ENCODE measurements at regions not wholly inside any gene's neighbourhood (a gene's known extent, or its start where the extent isn't known, plus 50 kb on each side); places are given as distances from the start of the nearest gene placed in this dataset.

- DNase-seq (no peak), ATAC-seq (ENCODE audit: insufficient read depth, low FRiP score) (no peak)
- H3K27ac ChIP-seq (ENCODE audit: low read depth in 1 of 2, low read length in 1 of 2) = no peak overlapping the region
- H3K9me3 ChIP-seq (ENCODE audit: control insufficient read depth in 4 of 4, insufficient read depth in 3 of 4, low read length in 3 of 4) = peaks cover 0 to 6% (median 0%) of the 10 kb centered on the region in 4 donors
- H3K4me3 ChIP-seq = no peak overlapping the region
- TF ChIP-seq CTCF (IDR thresholded peaks at IDR 0.05; ENCODE audit: control extremely low read depth, extremely low read depth) = no peak
- no peaks in the 10 kb centered on the region for H3K4me1 ChIP-seq (ENCODE audit: control insufficient read depth in 5 of 5, insufficient read depth in 5 of 5, low read length in 5 of 5)
- H3K27me3 ChIP-seq (ENCODE audit: control insufficient read depth in 3 of 3, insufficient read depth in 3 of 3, low read length in 2 of 3) = no peaks in the 10 kb centered on the region
- no peak overlapping the region for H3K9ac ChIP-seq (ENCODE audit: insufficient read depth in 1 of 2, low read length in 2 of 2)
- WGBS, 2 donors = 78 to 86% methylated on average over 3 of the region's 3 CpGs
- no peaks in the 10 kb centered on the region for H3K36me3 ChIP-seq (ENCODE audit: control insufficient read depth in 4 of 4, insufficient read depth in 4 of 4, low read length in 4 of 4)
These were observed 170.8 kb upstream of the RASGEF1B start for GRCh38 chr4:81642543-81642942.

GRCh38 chr4:81639248-81639647 is 167.5 kb upstream of the RASGEF1B start:
- WGBS, 2 donors = 93 to 95% methylated on average over 1 of the region's 1 CpG
- no peak for TF ChIP-seq CTCF (IDR thresholded peaks at IDR 0.05; ENCODE audit: control extremely low read depth, extremely low read depth)
- ATAC-seq (ENCODE audit: insufficient read depth, low FRiP score) (no peak), DNase-seq (no peak)
- Histone ChIP-seq H3K4me3 (no peak overlapping the region), H3K36me3 (ENCODE audit: control insufficient read depth in 4 of 4, insufficient read depth in 4 of 4, low read length in 4 of 4) (no peaks in the 10 kb centered on the region), H3K4me1 (ENCODE audit: control insufficient read depth in 5 of 5, insufficient read depth in 5 of 5, low read length in 5 of 5) (no peaks in the 10 kb centered on the region), H3K27ac (ENCODE audit: low read depth in 1 of 2, low read length in 1 of 2) (no peak overlapping the region), H3K9me3 (ENCODE audit: control insufficient read depth in 4 of 4, insufficient read depth in 3 of 4, low read length in 3 of 4) (peaks cover 0 to under 1% (median 0%) of the 10 kb centered on the region in 4 donors), H3K9ac (ENCODE audit: insufficient read depth in 1 of 2, low read length in 2 of 2) (no peak overlapping the region), H3K27me3 (ENCODE audit: control insufficient read depth in 3 of 3, insufficient read depth in 3 of 3, low read length in 2 of 3) (no peaks in the 10 kb centered on the region)

- ATAC-seq (ENCODE audit: insufficient read depth, low FRiP score) (no peak), DNase-seq (no peak)
- Histone ChIP-seq H3K9ac (ENCODE audit: insufficient read depth in 1 of 2, low read length in 2 of 2) (no peak overlapping the region), H3K27ac (ENCODE audit: low read depth in 1 of 2, low read length in 1 of 2) (no peak overlapping the region), H3K4me1 (ENCODE audit: control insufficient read depth in 5 of 5, insufficient read depth in 5 of 5, low read length in 5 of 5) (no peaks in the 10 kb centered on the region), H3K27me3 (ENCODE audit: control insufficient read depth in 3 of 3, insufficient read depth in 3 of 3, low read length in 2 of 3) (no peaks in the 10 kb centered on the region), H3K9me3 (ENCODE audit: control insufficient read depth in 4 of 4, insufficient read depth in 3 of 4, low read length in 3 of 4) (no peaks in the 10 kb centered on the region), H3K4me3 (no peak overlapping the region), H3K36me3 (ENCODE audit: control insufficient read depth in 4 of 4, insufficient read depth in 4 of 4, low read length in 4 of 4) (no peaks in the 10 kb centered on the region)
- no peak for TF ChIP-seq CTCF (IDR thresholded peaks at IDR 0.05; ENCODE audit: control extremely low read depth, extremely low read depth)
- WGBS, 2 donors = 86 to 100% methylated on average over 1 of the region's 1 CpG
These were observed 167.0 kb upstream of the RASGEF1B start for GRCh38 chr4:81638698-81639097.

GRCh38 chr4:81635739-81636138 is 164.0 kb upstream of the RASGEF1B start:
- no peaks in the 10 kb centered on the region for H3K9me3 ChIP-seq (ENCODE audit: control insufficient read depth in 4 of 4, insufficient read depth in 3 of 4, low read length in 3 of 4)
- 37 to 38% methylated on average over 6 of the region's 6 CpGs for WGBS, 2 donors
- H3K36me3 ChIP-seq (ENCODE audit: control insufficient read depth in 4 of 4, insufficient read depth in 4 of 4, low read length in 4 of 4) = no peaks in the 10 kb centered on the region
- DNase-seq = peak in 2 of 3 donors; percentile 15 to 20
- no peak overlapping the region for H3K4me3 ChIP-seq
- no peak for ATAC-seq (ENCODE audit: insufficient read depth, low FRiP score)
- no peak for TF ChIP-seq CTCF (IDR thresholded peaks at IDR 0.05; ENCODE audit: control extremely low read depth, extremely low read depth)
- peaks cover 0 to 5% (median 0%) of the 10 kb centered on the region in 5 donors for H3K4me1 ChIP-seq (ENCODE audit: control insufficient read depth in 5 of 5, insufficient read depth in 5 of 5, low read length in 5 of 5)
- no peak overlapping the region for H3K9ac ChIP-seq (ENCODE audit: insufficient read depth in 1 of 2, low read length in 2 of 2)
- no peak overlapping the region for H3K27ac ChIP-seq (ENCODE audit: low read depth in 1 of 2, low read length in 1 of 2)
- no peaks in the 10 kb centered on the region for H3K27me3 ChIP-seq (ENCODE audit: control insufficient read depth in 3 of 3, insufficient read depth in 3 of 3, low read length in 2 of 3)
